Hepatocyte (in vitro differentiated cells): ENCODE measurements at regions not wholly inside any gene's neighbourhood (a gene's known extent, or its start where the extent isn't known, plus 50 kb on each side); places are given as distances from the start of the nearest gene placed in this dataset.

ENCODE experiments used
- DNase-seq: peaks from one replicate; pipeline ENCODE4 v3.0.0-alpha.2; 2016; ENCODE audit warnings: low spot score
- H2AFZ ChIP-seq: fragments of 200-600 bp; sonication (generic); 2 replicates; pipeline ENCODE4 v1.6.0; 2016; ENCODE audit warnings: antibody characterized with exemption, mild to moderate bottlenecking
- H3K27ac ChIP-seq: fragments of 200-600 bp; sonication (generic); 2 replicates; pipeline ENCODE4 v1.5.1; 2016; ENCODE audit warnings: mild to moderate bottlenecking
- H3K27me3 ChIP-seq: fragments of 200-600 bp; sonication (generic); 2 replicates; pipeline ENCODE4 v1.6.1; 2016
- H3K36me3 ChIP-seq: fragments of 200-600 bp; sonication (generic); replicated peaks from 2 replicates; pipeline ENCODE4 v1.5.1; 2016; ENCODE audit warnings: low read depth; ENCODE audit not compliant: insufficient read depth
- H3K4me1 ChIP-seq: fragments of 200-600 bp; sonication (generic); 2 replicates; pipeline ENCODE4 v1.5.1; 2016; ENCODE audit warnings: mild to moderate bottlenecking, moderate library complexity; ENCODE audit not compliant: insufficient read depth
- H3K4me2 ChIP-seq: fragments of 200-600 bp; sonication (generic); 2 replicates; pipeline ENCODE4 v1.6.0; 2016
- H3K4me3 ChIP-seq: fragments of 200-600 bp; sonication (generic); 2 replicates; pipeline ENCODE4 v1.5.1; 2016; ENCODE audit warnings: mild to moderate bottlenecking
- H3K79me2 ChIP-seq: fragments of 200-600 bp; sonication (generic); 2 replicates; pipeline ENCODE4 v1.6.0; 2017; ENCODE audit warnings: mild to moderate bottlenecking
- H3K9me2 ChIP-seq: fragments of 200-600 bp; sonication (generic); replicated peaks from 2 replicates; pipeline ENCODE4 v1.6.0; 2017; ENCODE audit warnings: mild to moderate bottlenecking; ENCODE audit not compliant: insufficient read depth
- H3K9me3 ChIP-seq: fragments of 200-600 bp; sonication (generic); 2 replicates; pipeline ENCODE4 v1.5.1; 2016; ENCODE audit warnings: low read depth, mild to moderate bottlenecking
- H4K20me1 ChIP-seq: fragments of 200-600 bp; sonication (generic); 2 replicates; pipeline ENCODE4 v1.6.0; 2016; ENCODE audit warnings: mild to moderate bottlenecking; ENCODE audit not compliant: insufficient read depth, poor library complexity, severe bottlenecking
- CTCF ChIP-seq: fragments of 200-600 bp; sonication (generic); IDR thresholded peaks from 2 replicates; pipeline ENCODE4 v1.5.1; 2016; ENCODE audit warnings: antibody characterized with exemption, mild to moderate bottlenecking; ENCODE audit not compliant: poor library complexity
- EZH2 ChIP-seq: fragments of 200-600 bp; sonication (generic); IDR thresholded peaks from 2 replicates; pipeline ENCODE4 v1.6.1; 2016; ENCODE audit warnings: antibody characterized with exemption, mild to moderate bottlenecking, borderline replicate concordance
- EZH2phosphoT487 ChIP-seq: fragments of 200-600 bp; sonication (generic); IDR thresholded peaks from one replicate; pipeline ENCODE4 v1.6.1; 2018; ENCODE audit warnings: antibody characterized with exemption, mild to moderate bottlenecking, low read depth, moderate library complexity; ENCODE audit not compliant: unreplicated experiment, severe bottlenecking
- WGBS: methylation state at CpG from one replicate; pipeline ENCODE4 v1.1.6; 2016; ENCODE audit warnings: low lambda C conversion rate; ENCODE audit errors: missing lambda C conversion rate; 5-methylcytosine and 5-hydroxymethylcytosine counted together

GRCh38 chr5:6043491-6044310 is 334.6 kb downstream of the MED10 start:
- no peaks in the 10 kb centered on the region for H3K79me2 ChIP-seq
- no peak overlapping the region for H3K27ac ChIP-seq
- H3K4me1 ChIP-seq, result no peaks in the 10 kb centered on the region
- no peaks in the 10 kb centered on the region for H3K9me2 ChIP-seq
- no peaks in the 10 kb centered on the region for H4K20me1 ChIP-seq
- TF ChIP-seq CTCF (no peak), EZH2phosphoT487 (no peak), EZH2 (no peak)
- no peak overlapping the region for H3K4me2 ChIP-seq
- no peak for DNase-seq
- H3K36me3 ChIP-seq, result no peaks in the 10 kb centered on the region
- H3K9me3 ChIP-seq, result no peaks in the 10 kb centered on the region
- no peak overlapping the region for H2AFZ ChIP-seq
- H3K27me3 ChIP-seq, result no peaks in the 10 kb centered on the region
- H3K4me3 ChIP-seq, result no peak overlapping the region
- WGBS, result 81% methylated on average over 13 of the region's 13 CpGs

GRCh38 chr5:6041977-6042550 is 336.3 kb downstream of the MED10 start:
- Histone ChIP-seq H3K4me3 (no peak overlapping the region), H3K36me3 (no peaks in the 10 kb centered on the region), H4K20me1 (no peaks in the 10 kb centered on the region), H3K79me2 (no peaks in the 10 kb centered on the region), H2AFZ (no peak overlapping the region), H3K4me1 (no peaks in the 10 kb centered on the region), H3K9me3 (no peaks in the 10 kb centered on the region), H3K27ac (no peak overlapping the region), H3K9me2 (no peaks in the 10 kb centered on the region), H3K27me3 (no peaks in the 10 kb centered on the region), H3K4me2 (no peak overlapping the region)
- no peak for DNase-seq
- 93% methylated on average over 10 of the region's 10 CpGs for WGBS
- TF ChIP-seq EZH2phosphoT487, result no peak
- no peak for TF ChIP-seq EZH2
- no peak for TF ChIP-seq CTCF

- 88% methylated on average over 1 of the region's 1 CpG for WGBS
- Histone ChIP-seq H3K4me2 (no peak overlapping the region), H3K27ac (no peak overlapping the region), H3K4me3 (no peak overlapping the region), H3K27me3 (no peaks in the 10 kb centered on the region), H3K79me2 (no peaks in the 10 kb centered on the region), H2AFZ (no peak overlapping the region), H4K20me1 (no peaks in the 10 kb centered on the region), H3K9me2 (no peaks in the 10 kb centered on the region), H3K9me3 (no peaks in the 10 kb centered on the region), H3K36me3 (no peaks in the 10 kb centered on the region), H3K4me1 (no peaks in the 10 kb centered on the region)
- TF ChIP-seq EZH2phosphoT487, result no peak
- no peak for TF ChIP-seq EZH2
- TF ChIP-seq CTCF, result no peak
- DNase-seq, result no peak
These were observed 339.2 kb downstream of the MED10 start for GRCh38 chr5:6039111-6039510.
